Stimulated activated CD4-positive, alpha-beta T cell treated with anti-CD3 and anti-CD28 coated beads, Interleukin-4, amount 100 ng/mL, for 1 hour (primary cell): ENCODE measurements at regions not wholly inside any gene's neighbourhood (a gene's known extent, or its start where the extent isn't known, plus 50 kb on each side); places are given as distances from the start of the nearest gene placed in this dataset.
"Not testable (repeated sequence)": the region's sequence is repeated elsewhere in the genome, so short reads cannot be mapped to it uniquely, and the experiment has no call there.

Experiments used
- DNase-seq: peaks from one replicate; pipeline ENCODE4 v3.0.0-alpha.2; 2020

DNA sequence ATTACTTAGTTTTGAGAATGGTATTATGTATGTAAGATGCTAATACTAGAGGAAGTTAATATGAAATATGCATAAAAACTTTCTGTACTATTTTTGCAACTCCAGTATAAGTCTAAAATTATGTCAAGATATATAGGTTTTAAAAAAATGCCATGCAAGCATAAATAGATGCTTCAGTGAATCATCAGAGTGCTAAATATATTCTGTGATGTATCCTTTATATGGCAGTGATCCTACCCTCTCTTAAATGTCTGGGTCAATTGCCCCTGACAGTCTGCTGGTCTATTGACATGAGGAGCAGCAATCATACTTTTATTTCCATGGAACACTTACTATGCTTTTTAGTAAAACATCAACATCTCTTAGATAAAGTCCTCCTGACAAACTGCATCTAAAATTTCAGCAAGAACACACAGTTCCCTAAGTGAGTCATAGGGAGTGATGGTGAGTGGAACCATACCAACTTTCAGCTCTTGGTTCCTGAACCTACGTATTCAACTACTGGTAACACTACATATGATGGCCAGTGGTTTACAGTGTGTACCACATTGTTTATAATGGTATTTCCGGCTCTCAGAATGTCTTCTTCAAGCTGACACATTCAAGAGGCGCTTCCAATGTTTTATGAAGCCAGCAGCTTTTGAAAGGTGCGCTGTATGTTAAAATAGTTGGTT is 928.7 kb upstream of the GJE1 start:
- DNase-seq = no peak

DNA sequence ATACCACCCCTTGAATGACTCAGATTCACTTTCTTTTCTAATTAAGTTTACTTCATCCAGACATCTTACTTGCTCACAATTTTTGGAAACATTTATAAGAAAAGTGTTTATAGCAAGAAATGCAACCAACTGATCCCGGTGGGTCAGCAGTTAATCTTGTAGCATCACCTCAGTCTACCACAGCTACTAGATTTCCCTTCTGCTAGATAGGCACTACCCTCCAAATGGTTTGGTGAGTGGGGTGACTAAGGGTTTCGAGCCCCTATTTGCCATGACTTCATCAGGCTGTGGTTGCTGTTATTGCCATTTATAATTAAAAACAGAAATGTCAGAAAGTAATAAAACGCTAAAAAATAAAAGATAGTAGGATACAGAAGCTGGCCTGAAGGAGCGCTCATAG is 930.1 kb upstream of the GJE1 start:
- DNase-seq = no peak

DNA sequence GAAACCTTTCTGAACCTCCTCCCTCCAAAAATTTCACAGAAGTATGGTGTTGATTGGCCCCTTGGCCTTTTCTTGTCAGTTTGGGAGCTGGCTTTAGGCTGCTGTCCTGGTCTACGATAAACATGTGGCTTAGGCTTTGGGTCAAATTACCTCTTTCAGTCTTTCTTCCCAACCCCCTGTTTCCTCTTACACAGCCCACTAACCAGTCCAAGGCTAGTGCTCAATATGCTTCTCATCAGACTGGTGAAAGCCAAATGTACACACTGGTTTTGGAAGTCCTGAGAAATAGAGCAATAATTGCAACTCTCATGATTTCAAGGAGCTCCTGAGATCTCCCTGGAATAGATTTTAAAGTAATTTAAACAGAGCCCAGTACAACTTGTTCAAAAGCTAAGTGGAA is 933.7 kb upstream of the GJE1 start:
- no peak for DNase-seq

DNA sequence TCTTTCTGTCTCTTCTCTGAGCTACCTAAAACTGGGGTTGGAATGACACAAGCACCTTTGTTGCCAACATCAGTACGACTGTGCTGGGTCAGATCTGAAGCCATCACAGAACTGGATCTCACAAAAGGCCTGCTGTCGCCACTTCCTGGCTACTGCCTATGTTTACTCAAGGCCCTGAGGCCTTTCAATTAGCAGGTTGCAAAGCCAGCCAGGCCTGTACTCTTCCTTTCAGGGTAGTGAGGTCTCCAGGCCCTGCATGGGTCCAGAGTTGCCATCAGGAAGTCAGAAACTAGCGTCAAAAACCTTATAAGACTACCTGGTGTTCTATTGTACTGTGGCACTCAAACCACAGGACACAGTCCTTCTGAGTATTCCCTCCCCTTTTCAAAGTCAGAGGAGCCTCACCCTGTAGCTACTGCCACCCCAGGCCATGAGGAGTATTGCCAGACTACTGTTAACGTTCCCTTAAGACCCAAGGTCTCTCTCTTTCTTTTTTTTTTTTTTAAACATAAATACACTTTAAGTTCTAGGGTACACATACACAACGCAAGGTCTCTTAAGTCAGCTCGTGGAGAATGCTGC is 937.4 kb upstream of the GJE1 start:
- DNase-seq = no peak

DNA sequence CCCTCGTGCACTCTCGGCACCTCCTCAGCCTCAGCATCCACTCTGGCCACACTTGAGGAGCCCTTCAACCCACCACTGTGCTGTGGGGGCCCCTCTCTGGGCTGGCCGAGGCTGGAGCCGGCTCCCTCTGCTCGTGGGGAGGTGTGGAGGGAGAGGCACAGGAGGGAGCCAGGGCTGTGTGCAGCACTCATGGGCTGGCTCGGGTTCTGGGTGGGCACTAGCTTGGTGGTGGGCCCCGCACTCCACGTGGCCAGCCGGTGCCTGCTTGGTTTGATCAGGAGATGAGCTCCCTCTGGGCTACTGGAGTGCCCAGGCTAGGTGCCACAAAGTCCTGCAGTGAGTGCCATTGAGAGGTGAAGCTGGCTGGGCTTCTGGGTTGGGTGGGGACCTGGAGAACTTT is 949.4 kb upstream of the GJE1 start:
- no peak for DNase-seq

DNA sequence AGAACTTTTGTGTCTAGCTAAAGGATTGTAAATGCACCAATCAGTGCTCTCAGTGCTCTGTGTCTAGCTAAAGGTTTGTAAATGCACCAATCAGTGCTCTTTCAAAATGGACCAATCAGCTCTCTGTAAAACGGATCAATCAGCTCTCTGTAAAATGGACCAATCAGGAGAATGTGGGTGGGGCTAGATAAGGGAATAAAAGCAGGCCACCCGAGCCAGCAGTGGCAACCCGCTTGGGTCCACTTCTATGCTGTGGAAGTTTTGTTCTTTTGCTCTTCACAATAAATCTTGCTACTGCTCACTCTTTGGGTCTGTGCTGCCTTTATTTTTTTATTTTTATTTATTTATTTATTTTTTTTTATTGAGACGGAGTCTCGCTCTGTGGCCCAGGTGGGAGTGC is 957.3 kb upstream of the GJE1 start:
- not testable (repeated sequence) for DNase-seq

DNA sequence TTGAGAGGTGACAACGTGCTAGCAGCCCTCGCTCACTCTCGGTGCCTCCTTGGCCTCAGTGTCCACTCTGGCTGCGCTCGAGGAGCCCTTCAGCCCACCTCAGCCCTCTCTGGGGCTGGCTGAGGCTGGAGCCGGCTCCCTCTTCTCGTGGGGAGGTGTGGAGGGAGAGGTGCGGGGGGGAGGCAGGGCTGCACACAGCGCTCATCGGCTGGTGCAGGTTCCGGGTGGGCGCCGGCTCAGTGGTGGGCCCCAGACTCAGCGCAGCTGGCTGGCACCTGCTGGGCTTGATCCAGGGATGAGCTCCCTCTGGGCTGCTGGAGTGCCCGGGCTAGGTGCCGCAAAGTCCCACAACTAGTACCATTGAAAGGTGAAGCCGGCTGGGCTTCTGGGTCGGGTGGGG is 957.8 kb upstream of the GJE1 start:
- no peak for DNase-seq

DNA sequence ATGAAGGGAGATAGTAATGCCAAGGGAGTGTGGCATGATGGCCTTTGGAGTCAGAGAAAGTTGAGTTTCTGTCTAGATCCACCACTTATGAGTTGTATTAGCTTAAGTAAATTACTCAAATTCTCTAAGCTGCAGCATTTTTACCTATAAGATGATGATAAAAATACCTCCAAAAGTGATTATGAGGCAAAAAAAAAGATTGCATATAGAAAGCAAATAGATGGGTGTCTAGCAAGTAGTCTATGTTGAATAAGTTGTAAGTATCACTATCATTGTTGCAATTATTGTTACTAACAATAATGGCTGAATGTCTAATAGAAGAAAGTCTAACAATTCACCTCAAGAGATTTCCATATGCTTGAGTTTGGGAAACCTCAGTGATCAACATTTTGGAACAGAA is 959.2 kb upstream of the GJE1 start:
- DNase-seq = no peak

DNA sequence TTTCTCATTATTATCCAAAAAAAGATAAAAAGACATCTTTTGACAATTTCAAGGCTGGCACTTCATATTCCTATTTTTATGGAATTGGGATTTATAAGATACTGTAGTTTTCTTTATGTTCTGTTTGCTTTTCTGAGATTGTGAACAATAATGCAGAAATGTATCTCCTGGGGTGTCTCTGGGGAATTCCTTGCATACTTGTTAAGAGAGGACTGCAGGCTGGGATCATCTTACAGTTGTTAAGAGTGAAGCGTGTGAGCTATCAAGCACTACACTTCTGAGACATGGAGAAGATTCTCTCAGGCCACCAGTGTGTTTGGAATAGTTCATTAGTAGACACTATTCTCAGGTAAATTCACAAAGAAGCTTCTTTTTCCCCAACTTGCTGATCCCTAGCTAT is 963.3 kb upstream of the GJE1 start:
- DNase-seq = no peak

DNA sequence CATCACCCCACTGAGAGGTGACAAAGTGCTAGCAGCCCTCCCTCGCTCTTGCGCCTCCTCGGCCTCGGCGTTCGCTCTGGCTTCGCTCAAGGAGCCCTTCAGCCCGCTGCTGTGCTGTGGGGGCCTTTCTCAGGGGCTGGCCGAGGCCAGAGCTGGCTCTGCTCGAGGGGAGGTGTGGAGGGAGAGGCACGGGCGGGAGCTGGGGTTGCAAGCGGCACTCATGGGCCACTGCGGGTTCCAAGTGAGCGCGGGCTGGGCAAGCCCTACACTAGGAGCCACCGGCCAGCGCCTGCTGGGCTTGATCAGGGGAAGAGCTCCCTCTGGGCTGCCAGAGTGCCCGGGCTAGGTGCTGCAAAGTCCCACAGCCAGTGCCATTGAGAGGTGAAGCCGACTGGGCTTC is 964.8 kb upstream of the GJE1 start:
- DNase-seq = no peak

DNA sequence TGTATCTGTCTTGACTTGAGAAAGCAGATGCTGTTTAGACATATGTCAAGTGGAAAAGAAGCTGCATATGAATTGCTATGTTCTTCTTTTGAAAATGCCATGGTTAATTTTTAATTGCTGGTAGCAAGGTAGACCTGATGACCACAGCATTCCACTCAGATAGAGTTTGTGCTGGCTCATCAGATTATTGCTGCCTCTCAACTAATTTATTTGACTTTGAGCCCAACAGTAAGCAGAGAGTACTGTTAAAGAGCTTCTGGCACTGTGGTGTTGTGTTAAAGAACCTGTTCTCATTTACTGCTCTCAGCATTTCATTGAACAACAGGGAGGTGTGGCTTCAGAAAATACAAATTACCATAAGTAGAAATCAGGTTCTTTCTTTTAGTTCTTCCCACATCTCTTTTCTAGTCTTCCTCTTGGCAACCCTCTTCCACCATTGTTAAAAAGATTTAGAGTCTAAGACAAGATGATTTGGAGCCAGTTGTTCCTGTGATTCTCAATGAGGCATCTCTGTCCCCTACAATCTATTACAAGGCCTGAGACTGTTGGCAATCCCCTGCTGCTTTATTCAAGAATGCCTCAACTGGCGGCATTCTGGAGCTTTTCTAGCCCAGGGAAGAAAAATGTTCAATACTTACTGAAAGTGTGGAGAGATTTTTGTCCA is 967.6 kb upstream of the GJE1 start:
- DNase-seq = no peak

DNA sequence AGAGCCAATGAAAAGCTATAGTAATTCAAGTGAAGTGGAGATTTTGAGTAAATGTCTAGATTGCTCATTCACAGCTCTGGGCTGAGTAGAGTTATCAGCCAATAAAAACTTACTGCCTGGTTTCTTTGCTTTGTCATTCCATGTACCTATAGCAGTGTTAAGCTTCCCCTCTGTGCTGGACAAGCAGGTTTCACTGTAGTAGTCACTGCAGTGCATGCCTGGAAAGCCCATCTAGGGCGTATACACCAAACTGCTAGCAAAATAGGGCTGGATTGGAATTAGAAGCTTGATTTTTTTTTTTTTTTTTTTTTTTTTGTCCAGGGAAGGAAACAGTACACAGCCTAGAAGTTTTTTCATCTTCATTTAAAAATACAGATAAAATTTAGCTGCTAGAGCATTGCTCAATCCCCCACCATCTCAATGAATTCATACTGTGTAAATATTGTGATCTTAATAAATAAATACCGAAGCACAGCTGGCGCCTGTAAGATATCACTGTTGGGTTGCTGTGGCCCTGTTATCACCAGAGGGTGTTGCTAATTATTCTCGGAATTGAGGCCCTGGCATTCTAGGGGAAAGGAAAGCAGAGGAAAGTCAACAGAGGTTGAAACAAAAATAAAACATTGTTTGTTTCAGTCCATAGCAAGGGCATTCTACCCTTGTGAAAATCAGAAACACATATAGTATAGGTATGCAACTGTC is 968.5 kb upstream of the GJE1 start:
- DNase-seq = no peak

DNA sequence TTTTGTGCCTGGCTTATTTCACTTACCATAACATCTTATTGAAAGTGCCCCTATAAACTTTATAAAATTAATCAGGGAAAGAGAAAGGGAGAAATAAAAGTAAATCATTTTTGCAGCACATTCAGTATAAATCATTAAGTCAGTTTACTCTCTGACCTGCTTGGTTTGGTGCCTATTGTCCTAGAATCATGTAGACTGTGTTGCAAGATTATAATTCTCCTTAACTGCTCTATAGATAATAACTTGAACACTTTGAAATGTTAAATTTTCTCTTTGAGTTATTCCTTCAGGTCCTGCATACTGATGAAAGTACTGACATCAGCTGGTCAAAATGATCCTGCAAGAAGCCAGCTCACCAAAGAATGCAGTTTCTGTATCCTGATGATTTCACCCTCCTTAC is 969.6 kb upstream of the GJE1 start:
- DNase-seq = no peak

DNA sequence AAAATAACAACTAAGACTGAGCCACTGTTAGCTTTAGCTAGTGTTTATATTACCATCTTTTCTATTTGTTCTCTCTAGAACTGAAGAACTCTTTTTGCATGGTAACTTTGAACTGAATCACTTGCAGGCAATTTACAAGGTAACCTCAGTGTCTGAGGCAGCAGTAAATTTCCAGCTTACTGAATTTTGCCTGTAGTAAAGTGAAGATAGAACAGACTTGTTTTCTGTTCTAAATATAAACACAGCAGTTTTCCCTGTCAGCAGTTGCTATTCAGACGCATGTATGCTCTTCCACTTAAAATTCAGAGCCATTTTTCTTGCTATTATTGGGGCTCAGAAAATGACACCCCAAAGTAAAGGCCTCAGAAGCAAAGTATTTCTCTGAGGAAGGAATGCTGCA is 974.0 kb upstream of the GJE1 start:
- DNase-seq = no peak

DNA sequence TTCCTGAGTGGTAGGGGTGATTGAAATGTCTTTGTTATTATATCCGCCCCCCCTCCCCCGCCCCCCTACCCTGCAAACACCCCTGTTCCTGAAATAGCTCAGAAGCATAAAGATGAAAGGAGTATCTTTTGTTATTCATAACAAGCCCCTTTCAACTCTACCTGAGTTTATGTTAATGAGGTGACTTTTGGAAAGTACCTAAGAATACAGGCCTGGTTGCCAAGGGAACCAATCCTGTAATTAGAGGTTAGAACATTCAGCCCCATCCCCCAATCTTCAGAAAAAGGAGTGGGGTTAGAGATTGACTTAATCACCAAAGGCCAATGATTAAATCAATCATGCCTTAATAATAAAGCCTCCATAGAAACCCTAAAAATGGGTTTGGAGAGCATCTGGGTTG is 979.2 kb upstream of the GJE1 start:
- no peak for DNase-seq

DNA sequence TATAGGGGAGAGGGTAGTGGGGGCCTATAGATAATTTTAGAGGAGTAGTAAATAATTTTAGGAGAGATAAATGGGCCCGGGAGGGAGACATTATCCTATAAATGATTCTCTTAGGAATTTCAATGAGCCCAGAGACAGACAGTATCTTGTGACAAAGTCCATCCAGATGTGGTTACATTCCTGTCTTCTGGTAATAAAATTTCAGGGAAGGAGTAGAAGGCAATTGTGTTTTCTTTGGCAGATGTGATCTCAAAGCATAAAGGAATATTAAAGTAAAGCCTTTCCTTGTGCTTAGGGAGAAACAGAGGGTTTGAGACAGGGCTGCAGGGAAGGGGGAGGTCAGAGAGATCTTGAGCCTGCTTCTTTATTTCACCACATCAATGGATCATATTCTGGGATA is 979.8 kb upstream of the GJE1 start:
- no peak for DNase-seq

DNA sequence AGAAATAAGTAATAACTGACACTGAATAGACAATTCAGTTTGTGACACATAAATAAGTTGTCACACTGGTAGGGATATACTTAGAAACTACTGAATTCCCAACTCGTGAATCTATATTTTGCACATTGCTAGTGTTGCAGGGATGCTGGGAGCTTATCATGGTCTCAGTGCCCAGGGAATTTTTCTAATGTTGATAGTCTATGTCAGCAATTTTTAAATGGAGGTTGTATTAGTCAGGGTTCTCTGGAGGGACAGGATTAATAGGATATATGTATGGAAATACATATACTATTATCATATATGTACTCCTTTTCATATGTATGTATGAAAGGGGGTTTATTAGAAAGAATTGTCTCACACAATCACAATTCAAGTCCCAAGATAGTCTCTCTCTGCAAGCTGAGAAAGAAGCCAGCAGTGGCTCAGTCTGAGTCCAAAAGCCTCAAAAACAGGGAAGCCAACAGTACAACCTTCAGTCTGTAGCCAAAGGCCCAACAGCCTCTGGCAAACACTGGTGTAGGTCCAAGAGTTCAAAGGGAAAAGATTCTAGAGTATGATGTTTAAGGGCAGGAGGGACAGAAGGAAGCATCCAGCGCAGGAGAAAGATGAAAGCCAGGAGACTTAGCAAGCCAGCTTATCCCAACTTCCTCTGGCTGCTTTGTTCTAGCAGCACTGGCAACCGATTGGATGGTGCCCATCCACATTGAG is 980.9 kb upstream of the GJE1 start:
- no peak for DNase-seq

DNA sequence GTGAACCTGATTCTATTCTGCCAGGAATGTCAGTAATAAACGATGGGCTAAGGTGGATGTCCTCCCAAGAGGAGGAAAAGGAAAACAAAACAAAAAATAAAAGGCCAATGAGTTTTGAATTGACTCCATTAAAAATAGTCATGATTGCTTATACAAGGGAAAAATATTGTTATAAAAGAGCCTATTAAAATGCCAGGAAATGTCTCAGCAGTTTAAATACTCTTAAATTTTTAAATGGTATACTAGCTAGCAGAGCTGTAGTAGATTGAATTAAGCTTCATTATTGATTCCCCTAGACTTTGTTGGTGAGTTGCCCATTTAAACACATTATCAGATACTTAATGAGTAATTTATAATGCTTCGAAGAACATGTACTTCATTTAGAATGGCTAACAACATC is 990.9 kb upstream of the GJE1 start:
- DNase-seq = no peak

DNA sequence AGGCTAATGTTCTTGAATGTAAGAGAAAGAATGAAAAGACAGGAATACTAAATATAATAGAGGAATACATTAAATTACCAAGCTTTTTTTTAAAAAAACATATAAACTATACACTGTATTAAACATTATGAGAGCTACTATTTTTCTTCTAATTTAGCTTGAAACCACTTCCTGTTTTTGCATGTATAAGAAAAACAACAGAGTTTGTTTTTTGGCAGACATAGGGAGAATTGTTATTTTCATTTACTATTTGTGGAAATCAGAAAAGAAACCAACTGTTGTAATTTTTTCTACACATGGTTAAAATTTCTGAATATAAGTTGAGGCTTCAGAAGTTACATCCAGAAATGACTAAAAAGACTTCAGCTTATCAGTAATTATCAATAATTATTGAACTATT is 991.8 kb upstream of the GJE1 start:
- no peak for DNase-seq

DNA sequence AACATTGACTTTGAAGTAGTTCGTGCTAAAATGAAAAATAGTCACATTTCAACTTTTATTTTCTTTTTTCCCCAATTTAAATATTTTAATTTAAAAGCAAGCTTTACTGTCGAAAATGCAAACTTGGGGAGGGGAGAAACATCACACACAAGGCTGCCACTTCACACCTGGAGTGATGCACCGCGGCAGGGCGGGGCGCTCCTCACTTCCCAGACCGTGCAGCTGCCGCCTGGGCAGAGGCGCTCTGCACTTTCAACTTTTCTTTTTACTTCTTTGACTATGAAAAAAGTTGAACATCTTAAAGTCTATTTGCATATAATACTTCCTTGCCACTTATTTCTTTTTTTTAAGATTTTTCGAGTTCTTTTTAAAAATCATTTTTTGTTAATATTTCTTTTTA is 993.3 kb upstream of the GJE1 start:
- DNase-seq = no peak

DNA sequence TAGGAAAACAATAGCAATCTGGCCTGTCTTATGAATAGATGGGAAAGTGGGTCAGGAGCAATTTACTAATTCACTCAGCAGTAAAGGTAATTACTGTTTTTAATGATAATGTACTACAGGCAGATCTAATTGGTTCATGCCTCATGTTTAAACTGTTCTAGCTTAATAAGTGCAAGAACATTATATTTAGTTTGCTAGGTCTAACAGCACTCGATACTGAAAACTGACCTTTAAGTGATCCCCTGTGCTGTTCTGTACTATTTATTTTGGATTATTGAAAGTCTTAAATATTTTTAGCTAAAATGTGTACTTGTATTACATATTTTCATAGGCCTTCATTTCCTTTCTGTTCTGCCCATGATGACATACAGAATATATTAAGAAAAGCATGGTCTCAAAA is 998.0 kb upstream of the GJE1 start:
- DNase-seq = no peak

DNA sequence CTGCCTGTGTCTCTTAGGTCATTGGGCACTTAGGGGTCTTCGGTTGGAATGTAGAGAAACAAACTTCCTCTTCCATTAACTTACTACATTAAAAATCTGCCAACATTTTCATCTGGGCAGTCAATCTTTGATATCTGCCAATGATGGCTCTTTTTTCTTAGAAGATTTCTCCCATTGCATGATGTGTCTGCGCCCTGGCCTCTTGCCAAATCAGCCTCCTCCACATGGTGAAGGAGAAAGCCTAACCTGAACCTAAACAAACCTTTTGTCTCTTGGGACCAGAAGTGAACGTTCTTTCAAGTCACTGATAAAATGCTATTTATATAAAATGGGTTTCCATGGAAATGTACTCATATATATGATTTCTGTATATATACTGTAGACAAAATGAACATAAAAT is 998.9 kb upstream of the GJE1 start:
- no peak for DNase-seq

DNA sequence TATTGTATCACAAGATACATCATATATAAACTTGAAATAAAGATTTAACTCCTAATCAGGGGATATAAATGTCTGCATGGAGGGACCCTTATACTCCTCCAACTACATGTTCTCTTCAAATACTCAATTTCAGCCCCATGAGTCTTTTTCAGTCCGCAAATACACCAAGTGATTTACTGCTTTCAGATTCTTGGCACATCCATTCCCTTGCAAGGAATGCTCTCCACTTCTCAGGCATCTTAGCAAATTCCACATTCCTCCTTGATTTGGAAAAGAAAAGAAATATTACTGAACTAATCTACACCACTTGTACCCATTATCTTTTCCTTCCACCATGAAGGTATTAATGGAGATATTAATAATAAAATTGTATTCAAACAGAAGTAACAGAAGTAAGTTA is 999.4 kb upstream of the GJE1 start:
- DNase-seq = no peak

DNA sequence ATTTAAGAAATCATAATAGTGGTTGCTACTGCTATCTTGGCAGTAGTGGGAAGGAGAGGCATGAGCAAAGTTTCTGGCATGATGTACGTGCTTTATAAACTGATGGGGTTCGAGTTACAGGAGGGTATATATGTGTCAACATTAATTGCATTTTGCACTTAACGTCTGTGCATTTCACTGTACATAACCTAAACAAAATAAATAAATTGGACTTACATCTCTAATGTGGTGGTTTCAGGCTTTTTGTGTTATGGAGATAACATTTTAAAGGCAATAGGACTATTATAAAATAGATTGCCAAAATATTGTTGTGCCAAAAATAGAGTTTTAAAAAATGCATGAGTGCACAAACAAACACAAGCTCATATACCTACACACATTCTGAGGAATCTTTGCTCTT is 1001.1 kb upstream of the GJE1 start:
- no peak for DNase-seq
